Activated CD4-positive, alpha-beta T cell treated with anti-CD3 and anti-CD28 coated beads, Interleukin-10, Interleukin-2, amounts not matched to agents 100 ng/mL and 50 ng/mL, durations not matched to agents 16 hours and 8 hours (primary cell): ENCODE measurements at regions not wholly inside any gene's neighbourhood (a gene's known extent, or its start where the extent isn't known, plus 50 kb on each side); places are given as distances from the start of the nearest gene placed in this dataset.

Experiments used
- DNase-seq: peaks from one replicate; pipeline ENCODE4 v3.0.0-alpha.2; 2020

- DNase-seq = no peak
These were observed 988.6 kb downstream of the SORCS1 start for GRCh38 chr10:106175760-106176377.

- DNase-seq = no peak
These were observed 990.7 kb downstream of the SORCS1 start for GRCh38 chr10:106173838-106174237.

GRCh38 chr10:106169241-106169640 is 995.3 kb downstream of the SORCS1 start:
- no peak for DNase-seq

GRCh38 chr10:106167946-106168345 is 996.6 kb downstream of the SORCS1 start:
- DNase-seq = no peak

- DNase-seq = no peak
These were observed 1006.3 kb downstream of the SORCS1 start for GRCh38 chr10:106158241-106158640.

GRCh38 chr10:106147021-106147420 is 1017.5 kb downstream of the SORCS1 start:
- DNase-seq = no peak

GRCh38 chr10:106139915-106140314 is 1024.6 kb downstream of the SORCS1 start:
- no peak for DNase-seq

GRCh38 chr10:106136175-106136574 is 1028.3 kb downstream of the SORCS1 start:
- no peak for DNase-seq

GRCh38 chr10:106134326-106135000 is 1030.0 kb downstream of the SORCS1 start:
- no peak for DNase-seq

DNA sequence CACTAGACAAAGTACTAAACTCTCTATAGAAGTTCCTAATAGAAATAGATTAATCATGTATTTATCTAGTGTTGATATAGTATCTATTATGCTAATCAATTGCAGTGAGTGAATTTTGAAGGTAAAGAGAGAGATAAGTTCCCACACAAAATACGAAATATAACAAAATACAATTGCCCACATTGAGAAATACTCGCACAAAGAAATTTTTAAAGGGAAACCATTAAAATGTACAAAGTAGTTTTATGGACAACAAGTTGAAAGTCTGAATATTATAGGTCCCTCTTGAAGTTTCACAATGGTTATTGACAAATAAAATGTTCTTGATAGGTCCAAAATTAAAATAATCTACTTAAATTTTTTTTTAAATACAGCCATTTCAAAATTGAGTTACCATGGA is 1031.1 kb downstream of the SORCS1 start:
- no peak for DNase-seq

GRCh38 chr10:106132956-106133355 is 1031.5 kb downstream of the SORCS1 start:
- DNase-seq = no peak

- DNase-seq = no peak
These were observed 1049.8 kb downstream of the SORCS1 start for GRCh38 chr10:106114656-106115186.

DNA sequence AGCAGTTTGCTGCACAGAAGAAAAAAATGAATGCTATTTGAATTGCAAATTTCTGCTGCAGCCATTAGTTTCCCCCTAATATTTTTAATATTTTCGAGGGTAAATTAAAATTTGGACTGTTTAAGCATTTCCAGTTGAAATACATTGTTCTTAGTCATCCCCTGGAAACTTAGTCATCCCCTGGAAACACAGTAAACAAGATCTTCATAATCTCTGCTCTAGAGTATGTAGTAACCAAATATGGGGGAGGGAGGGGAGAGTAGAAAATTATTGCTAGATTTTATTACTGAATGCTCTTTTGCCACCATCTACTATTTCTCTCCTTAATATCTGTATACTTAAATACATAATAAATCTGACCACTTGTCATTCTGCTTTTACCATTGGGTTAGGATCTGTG is 1053.3 kb downstream of the SORCS1 start:
- no peak for DNase-seq

DNA sequence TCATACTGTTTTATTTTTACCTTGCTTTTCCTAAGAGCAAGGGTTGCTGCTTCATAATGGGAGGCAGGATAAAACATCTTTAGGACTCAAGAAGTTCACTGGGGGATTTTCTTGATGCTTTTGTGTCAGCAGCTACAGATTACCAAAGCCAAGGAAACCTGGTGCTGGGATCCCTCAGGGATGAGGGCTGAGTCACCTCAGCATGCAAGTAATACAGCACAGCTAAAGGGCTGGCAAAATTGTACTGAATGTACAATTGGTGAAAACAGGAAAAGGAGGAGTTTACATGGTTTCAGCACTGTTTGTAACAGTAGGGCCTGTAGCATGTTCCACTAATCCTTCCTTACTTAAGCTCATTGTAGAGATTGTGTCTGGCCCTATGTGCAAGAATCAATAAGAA is 1056.8 kb downstream of the SORCS1 start:
- DNase-seq = no peak

GRCh38 chr10:106106114-106106513 is 1058.4 kb downstream of the SORCS1 start:
- DNase-seq = no peak

DNA sequence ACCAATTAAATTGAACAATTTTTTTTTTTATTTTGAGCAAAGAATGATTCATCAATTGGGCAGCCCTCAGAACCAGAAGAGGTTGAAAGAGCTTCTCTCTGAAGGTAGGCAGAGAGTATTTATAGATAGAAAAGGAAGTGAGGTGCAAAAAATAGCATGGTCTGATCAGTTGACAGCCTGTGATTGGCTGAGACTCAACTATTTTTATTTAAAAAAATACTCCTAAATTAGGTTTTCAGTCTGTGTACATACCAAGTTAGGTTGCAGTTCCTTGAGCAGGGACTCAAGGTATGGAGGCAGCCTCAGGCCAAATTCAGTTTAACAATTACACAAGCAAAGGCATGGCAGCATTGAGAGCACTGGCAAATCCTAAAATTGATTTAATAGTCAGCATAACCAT is 1074.7 kb downstream of the SORCS1 start:
- DNase-seq = no peak

DNA sequence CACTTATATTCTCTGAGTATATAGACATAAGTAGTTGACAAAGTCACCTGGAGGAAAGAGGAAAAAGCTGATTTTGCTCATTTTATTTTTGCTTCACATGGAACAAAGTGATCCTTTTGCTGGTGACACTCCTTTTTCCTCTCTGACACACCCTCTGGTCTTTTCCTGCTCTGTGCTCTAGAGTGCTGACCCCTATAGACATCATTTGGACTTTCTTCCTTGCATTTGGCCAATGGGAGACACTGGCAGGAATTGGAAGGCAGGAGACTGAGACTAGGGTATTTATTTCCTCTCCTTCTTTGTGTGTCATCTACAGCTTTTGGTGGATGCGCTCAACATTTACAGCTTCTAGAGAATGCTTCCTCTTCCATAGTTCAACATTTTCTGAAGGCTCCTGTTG is 1078.1 kb downstream of the SORCS1 start:
- DNase-seq = no peak

- no peak for DNase-seq
These were observed 1080.9 kb downstream of the SORCS1 start for GRCh38 chr10:106083572-106083971.

DNA sequence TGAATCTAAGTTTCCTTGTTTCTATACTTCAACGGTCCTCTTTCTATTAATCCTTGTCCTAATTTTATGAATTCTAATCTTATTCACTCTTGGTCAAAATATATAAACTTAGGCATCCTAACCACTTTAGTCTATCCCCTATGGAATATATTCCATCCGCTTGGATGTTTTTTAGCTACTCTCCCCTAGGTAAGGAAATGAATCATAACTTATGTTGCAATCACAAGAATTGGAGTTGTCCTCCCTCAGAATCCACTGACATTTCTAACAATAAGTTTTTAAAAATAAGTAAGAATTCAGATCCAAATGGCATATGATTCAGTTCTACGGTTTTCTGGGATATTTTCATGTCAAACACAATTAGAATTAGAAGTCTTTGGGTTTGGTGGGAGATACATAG is 1081.6 kb downstream of the SORCS1 start:
- no peak for DNase-seq

DNA sequence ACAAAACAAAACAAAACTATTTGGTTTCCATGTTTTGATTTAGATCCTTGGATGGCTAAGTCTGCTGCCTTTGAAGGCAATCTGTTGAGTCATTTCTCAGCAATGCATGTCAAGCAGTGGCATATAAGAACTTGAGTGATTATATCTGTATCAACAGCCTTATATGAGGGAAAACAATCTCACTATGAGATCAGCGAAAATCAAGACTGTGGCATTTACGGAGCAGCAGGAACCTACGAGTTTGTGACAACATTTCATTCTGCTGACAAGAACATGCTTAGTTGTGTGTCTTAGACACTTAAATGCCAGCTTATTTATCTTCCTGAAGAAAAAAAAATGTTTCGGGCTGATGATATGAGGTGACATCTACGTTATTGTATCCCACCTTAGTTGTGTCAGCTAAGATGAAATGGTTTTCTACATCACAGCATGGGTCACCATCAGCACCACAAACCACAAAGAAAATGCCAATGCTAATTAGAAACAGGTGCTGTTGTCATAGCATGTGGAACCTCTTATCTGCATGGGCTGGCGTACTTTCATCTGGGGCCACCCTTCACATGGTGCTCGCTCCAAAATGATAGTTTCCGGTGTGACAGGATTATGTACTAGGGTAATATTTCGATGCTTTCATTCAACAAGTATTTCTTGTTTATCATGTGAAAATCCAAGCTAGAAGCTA is 1085.5 kb downstream of the SORCS1 start:
- DNase-seq = no peak

DNA sequence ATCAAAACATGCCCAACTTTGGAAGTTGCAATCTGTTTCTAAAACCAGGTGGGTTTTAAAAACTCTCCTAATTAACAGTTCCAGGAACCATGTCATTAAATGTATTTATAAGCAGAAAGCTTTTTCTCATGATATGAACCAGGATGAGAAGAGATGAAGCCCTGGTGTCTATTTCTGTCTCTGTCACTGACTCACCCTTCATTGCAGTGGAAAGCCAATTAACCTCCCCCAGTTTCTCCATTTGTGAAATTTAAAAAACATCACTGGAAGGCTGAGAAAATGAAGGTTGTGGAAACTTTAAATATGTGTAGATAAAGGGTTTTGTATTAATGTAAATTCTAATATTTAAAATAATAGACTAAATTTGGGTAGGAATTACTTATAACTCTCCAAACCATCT is 1088.0 kb downstream of the SORCS1 start:
- DNase-seq = no peak

DNA sequence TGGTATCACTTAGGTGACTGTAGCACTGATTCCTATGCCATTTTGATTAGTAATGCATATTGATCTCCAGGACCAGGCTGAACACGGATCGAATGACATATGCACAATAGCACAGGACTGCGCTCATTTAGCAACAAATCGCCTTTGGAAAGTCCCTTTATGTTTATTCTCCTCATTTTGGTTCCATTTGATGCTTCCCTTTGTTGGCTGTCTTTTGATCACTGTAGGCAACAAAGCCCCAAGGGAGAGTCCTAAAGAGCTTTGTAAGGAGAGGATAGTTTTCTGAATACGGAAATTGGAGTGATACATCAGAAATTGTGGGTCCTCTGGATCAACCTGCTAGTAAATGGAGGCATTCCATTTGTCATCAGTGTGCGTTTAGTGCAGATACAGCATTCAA is 1111.4 kb downstream of the SORCS1 start:
- DNase-seq = no peak

- no peak for DNase-seq
These were observed 1120.0 kb downstream of the SORCS1 start for GRCh38 chr10:106044503-106044902.

GRCh38 chr10:106043863-106044262 is 1120.6 kb downstream of the SORCS1 start:
- no peak for DNase-seq
